Cardiac fibroblast (primary cell): ENCODE measurements at regions not wholly inside any gene's neighbourhood (a gene's known extent, or its start where the extent isn't known, plus 50 kb on each side); places are given as distances from the start of the nearest gene placed in this dataset.

Source experiments
- DNase-seq, 2 donors: peaks; one replicate each; pipeline versions ENCODE4 v3.0.0 to v3.0.0-alpha.2; 2010; ENCODE audit warnings: low read depth in 2 of 2
- H3K4me3 ChIP-seq, 2 donors: replicated peaks in 1 of 2; 1 replicate in 1 of 2; 2 replicates in 1 of 2; pipeline ENCODE4 v1.5.1; 2011; ENCODE audit warnings: low read depth in 2 of 2, low read length in 2 of 2, mild to moderate bottlenecking in 2 of 2, moderate library complexity in 1 of 2
- CTCF ChIP-seq: IDR thresholded peaks from one replicate; pipeline ENCODE4 v1.5.1; 2011; ENCODE audit warnings: low read depth, mild to moderate bottlenecking, low read length, inconsistent platforms

DNA sequence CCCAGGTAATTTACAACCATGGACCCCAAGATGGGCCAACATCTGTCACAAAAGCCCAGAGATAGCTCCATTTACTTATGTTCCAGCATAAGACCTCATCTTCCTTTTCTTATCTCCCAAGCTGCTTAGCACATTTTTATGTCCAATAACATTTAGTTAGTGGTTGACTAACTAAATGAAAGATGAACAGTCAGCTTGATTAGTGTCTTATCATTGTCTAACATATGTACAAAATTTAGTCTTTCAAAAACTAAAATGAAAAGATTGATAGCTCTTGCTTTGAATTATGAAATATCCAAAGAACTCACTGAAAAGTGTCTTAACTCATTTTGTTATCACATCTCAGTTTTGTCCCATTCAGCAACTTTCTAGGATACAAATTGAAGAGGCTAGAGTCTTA is 163.1 kb upstream of the EGLN3 start:
- H3K4me3 ChIP-seq, result no peak overlapping the region
- TF ChIP-seq CTCF, result no peak
- no peak for DNase-seq

DNA sequence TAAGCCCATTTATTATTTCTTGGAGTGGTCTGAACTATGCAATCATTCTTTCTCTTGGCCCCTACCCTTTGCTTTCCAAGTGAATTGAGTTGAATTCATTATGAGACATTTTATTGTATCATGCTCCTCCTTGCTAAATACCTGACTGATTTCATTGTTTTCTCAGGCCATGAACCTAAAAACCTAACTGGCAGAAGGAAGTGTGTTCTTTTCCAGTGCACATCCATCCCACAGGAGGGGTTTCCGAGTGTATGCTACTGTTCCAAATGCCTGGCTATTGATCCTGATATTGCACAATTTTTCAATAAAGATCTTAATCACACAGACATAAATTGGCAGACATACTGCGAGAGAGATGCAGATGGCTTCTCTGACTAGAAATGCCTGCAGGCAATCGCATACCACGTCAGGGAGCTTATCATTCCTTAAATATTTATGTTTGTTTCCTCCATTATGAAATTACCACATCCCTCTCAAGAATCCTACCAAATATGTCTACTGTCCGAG is 162.2 kb upstream of the EGLN3 start:
- DNase-seq, result peak; percentile 5 to 8
- TF ChIP-seq CTCF, result no peak

GRCh38 chr14:34111953-34112352 is 161.1 kb upstream of the EGLN3 start:
- DNase-seq, result no peak
- TF ChIP-seq CTCF, result no peak
- H3K4me3 ChIP-seq, result no peak overlapping the region

More for the DNA sequence above, 162.2 kb upstream of the EGLN3 start:
- H3K4me3 ChIP-seq, result no peak overlapping the region

DNA sequence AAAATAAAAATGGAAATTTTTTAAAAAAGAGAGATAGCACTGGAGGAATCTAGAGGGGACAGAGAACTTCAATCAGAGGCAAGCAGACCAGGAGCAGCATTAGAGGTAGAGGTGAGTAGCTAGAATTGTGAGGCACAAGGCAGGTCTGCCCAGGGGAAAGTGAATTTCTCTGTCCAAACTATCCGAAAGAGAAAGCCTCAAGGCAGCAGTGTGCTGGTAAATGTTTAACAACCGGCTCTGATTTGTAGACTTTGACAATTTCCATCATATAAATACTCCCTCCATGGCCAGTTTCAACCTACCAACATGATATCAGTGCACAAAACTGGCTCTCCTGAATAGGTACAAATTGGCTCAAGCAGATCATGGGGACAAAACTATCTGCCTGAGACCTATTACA is 160.6 kb upstream of the EGLN3 start:
- no peak for DNase-seq
- no peak overlapping the region for H3K4me3 ChIP-seq
- TF ChIP-seq CTCF, result no peak

DNA sequence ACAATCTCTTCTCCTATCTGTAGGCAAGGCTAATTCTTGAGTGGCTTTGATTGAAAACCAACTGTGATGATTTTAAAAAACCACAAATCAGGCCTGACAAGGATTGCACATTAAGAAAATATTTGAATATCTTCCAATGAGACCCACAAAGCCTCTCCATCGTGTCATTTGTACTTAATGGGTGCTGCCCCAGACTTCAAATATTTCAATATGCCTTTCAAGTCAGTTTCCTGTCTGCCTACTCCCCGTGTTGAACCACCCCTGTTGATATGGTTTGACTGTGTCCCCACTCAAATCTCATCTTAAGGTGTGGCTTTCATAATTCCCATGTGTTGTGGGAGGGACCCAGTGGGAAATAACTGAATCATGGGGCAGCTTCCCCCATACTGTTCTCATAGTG is 159.7 kb upstream of the EGLN3 start:
- no peak for DNase-seq
- no peak for TF ChIP-seq CTCF
- H3K4me3 ChIP-seq, result no peak overlapping the region

GRCh38 chr14:34107441-34107840 is 156.6 kb upstream of the EGLN3 start:
- no peak for DNase-seq
- H3K4me3 ChIP-seq, result no peak overlapping the region
- no peak for TF ChIP-seq CTCF

- no peak for TF ChIP-seq CTCF
- no peak overlapping the region for H3K4me3 ChIP-seq
- DNase-seq, result no peak
Observed at GRCh38 chr14:34106310-34106709, 155.4 kb upstream of the EGLN3 start.
